MG63 (cell line): ENCODE measurements at regions not wholly inside any gene's neighbourhood (a gene's known extent, or its start where the extent isn't known, plus 50 kb on each side); places are given as distances from the start of the nearest gene placed in this dataset.

Source experiments
- DNase-seq: peaks from one replicate; pipeline ENCODE4 v3.0.0-alpha.2; 2020
- H3K27me3 ChIP-seq: fragments of 250-450 bp; sonication (Bioruptor Pico); 2 replicates; pipeline ENCODE4 v1.5.1; 2020; ENCODE audit warnings: mild to moderate bottlenecking, moderate library complexity
- H3K36me3 ChIP-seq: fragments of 250-450 bp; sonication (Bioruptor Pico); 2 replicates; pipeline ENCODE4 v1.5.1; 2020; ENCODE audit warnings: mild to moderate bottlenecking, moderate library complexity
- H3K4me3 ChIP-seq: fragments of 250-450 bp; sonication (Bioruptor Pico); 2 replicates; pipeline ENCODE4 v1.5.1; 2020; ENCODE audit warnings: mild to moderate bottlenecking, moderate library complexity
- H3K9me3 ChIP-seq: fragments of 250-450 bp; sonication (Bioruptor Pico); 2 replicates; pipeline ENCODE4 v1.5.1; 2020; ENCODE audit warnings: mild to moderate bottlenecking, moderate library complexity

- Histone ChIP-seq H3K4me3 (no peak overlapping the region), H3K36me3 (no peaks in the 10 kb centered on the region)
- no peak for DNase-seq
Measured at GRCh38 chr13:59120297-59120843, 1043.4 kb downstream of the DIAPH3 start.

GRCh38 chr13:59121507-59121906, 1042.2 kb downstream of the DIAPH3 start:
- Histone ChIP-seq H3K27me3 (peaks cover 3% of the 10 kb centered on the region; the same call in 1 of the 2 replicates), H3K4me3 (no peak overlapping the region), H3K9me3 (no peaks in the 10 kb centered on the region), H3K36me3 (no peaks in the 10 kb centered on the region)
- no peak for DNase-seq

More at GRCh38 chr13:59120297-59120843, 1043.4 kb downstream of the DIAPH3 start:
- no peaks in the 10 kb centered on the region for H3K9me3 ChIP-seq
- peaks cover 3% of the 10 kb centered on the region; the same call in 1 of the 2 replicates for H3K27me3 ChIP-seq

GRCh38 chr13:59126474-59126873, 1037.3 kb downstream of the DIAPH3 start:
- Histone ChIP-seq H3K9me3 (no peaks in the 10 kb centered on the region), H3K36me3 (no peaks in the 10 kb centered on the region), H3K4me3 (no peak overlapping the region), H3K27me3 (no peaks in the 10 kb centered on the region)
- no peak for DNase-seq

DNA sequence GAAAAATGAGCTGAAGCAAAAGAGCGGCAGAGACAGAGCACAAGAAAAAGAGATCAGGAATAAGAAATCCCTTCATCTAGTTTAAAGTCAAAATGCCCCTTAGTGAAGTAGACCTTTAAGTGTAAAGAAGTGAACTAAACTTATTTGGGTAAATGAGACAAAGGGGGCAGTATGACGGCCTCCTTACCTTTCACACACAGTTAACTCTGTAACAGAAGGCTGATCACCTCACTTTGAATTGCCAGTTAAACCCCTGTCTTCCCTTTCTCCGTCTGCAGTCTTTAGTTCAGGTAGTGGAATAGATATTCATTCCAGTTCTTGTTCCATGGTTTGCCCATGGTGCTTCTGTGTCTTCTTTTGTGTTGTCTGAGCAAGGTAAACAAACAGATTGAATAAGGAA, 1029.8 kb downstream of the DIAPH3 start:
- DNase-seq: no peak
- H3K36me3 ChIP-seq: no peaks in the 10 kb centered on the region
- H3K4me3 ChIP-seq: no peak overlapping the region
- peaks cover 2% of the 10 kb centered on the region; the same call in 1 of the 2 replicates for H3K27me3 ChIP-seq
- no peaks in the 10 kb centered on the region for H3K9me3 ChIP-seq

DNA sequence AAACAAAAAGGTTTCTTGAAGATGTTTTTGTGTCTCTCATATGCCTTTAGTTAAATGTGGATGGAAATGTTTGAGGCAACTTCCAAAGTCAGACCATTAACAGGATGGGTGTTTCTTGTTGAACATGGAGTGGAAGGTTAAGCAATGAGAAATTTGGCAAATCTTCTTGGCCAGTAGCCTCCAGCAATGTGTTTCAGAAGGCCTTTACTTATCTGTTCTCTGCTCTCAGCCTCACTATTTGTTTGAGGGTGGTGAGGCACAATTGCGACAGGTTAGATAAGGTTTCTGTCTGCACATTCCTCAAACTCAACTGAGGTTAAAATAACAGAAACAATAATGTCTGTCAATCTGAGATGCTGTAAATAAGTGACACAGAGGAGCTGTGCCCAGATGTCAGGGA, 1019.0 kb downstream of the DIAPH3 start:
- Histone ChIP-seq H3K9me3 (no peaks in the 10 kb centered on the region), H3K36me3 (no peaks in the 10 kb centered on the region), H3K27me3 (no peaks in the 10 kb centered on the region), H3K4me3 (no peak overlapping the region)
- DNase-seq: no peak

GRCh38 chr13:59145381-59145780, 1018.3 kb downstream of the DIAPH3 start:
- Histone ChIP-seq H3K4me3 (no peak overlapping the region), H3K9me3 (no peaks in the 10 kb centered on the region), H3K36me3 (no peaks in the 10 kb centered on the region), H3K27me3 (no peaks in the 10 kb centered on the region)
- DNase-seq: no peak

DNA sequence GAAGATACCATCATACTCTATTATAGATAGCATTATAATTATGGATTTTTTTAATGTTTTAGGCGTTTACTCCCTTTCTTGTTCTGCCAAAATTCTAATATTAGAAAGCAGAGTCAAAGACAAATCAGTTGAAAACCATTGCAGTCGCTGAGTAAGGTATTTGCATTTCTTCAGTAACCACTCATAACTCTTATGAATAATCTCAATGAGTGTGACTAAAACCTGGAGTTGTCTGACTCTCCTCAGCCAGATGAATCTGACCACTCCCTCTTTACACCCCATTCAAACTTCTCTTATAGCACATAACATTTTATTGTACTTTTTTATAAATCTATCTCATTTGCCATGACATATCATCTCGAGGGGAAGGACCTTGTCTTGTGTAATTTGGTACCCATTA, 1006.5 kb downstream of the DIAPH3 start:
- Histone ChIP-seq H3K36me3 (no peaks in the 10 kb centered on the region), H3K9me3 (no peaks in the 10 kb centered on the region), H3K27me3 (no peaks in the 10 kb centered on the region), H3K4me3 (no peak overlapping the region)
- no peak for DNase-seq

- DNase-seq: no peak
- Histone ChIP-seq H3K9me3 (no peaks in the 10 kb centered on the region), H3K4me3 (no peak overlapping the region), H3K36me3 (no peaks in the 10 kb centered on the region), H3K27me3 (no peaks in the 10 kb centered on the region)
Measured at GRCh38 chr13:59166174-59166573, 997.6 kb downstream of the DIAPH3 start.

GRCh38 chr13:59172076-59172475, 991.7 kb downstream of the DIAPH3 start:
- H3K4me3 ChIP-seq: no peak overlapping the region
- no peaks in the 10 kb centered on the region for H3K27me3 ChIP-seq
- no peaks in the 10 kb centered on the region for H3K36me3 ChIP-seq
- DNase-seq: no peak
- no peaks in the 10 kb centered on the region for H3K9me3 ChIP-seq

DNA sequence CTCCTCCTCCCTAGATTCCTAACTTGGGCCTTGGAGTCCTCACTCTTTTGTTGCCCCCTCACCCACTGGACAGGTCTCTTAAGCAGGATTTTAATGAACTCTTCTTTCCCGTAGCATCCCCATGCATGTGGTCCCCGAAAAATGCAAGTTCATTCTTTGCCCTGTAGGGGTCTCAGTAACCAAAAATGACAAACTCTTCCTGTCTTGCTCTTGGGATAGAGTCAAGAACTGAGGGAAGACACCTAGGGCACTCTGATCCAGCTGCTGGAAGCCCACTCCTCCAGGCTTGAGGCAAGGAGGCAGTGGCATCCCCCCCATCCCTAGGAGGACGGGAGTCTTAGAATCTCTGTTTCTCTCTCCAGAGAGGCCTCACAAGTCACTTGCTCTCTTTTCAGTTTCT, 987.0 kb downstream of the DIAPH3 start:
- H3K9me3 ChIP-seq: no peaks in the 10 kb centered on the region
- H3K27me3 ChIP-seq: no peaks in the 10 kb centered on the region
- DNase-seq: no peak
- no peaks in the 10 kb centered on the region for H3K36me3 ChIP-seq
- no peak overlapping the region for H3K4me3 ChIP-seq

DNA sequence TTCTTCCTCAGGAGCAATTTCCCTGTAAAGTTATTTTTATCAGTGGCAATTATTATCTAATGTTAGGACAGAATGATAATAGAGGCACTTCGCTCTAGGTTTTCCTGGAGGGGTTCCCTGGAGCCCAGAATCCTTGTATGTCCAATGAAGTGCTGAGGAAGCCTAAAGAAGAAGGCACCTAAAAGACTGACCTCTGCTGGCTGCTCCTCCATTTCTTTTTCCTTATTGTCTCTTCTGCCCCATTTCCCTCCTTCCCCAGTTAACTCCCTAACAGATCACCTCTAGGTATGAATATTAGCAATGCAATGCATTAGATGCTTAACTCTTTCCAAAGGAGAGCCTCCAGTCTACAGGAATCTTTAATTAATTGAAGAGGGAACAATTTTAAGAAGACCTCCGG, 985.4 kb downstream of the DIAPH3 start:
- Histone ChIP-seq H3K27me3 (no peaks in the 10 kb centered on the region), H3K9me3 (no peaks in the 10 kb centered on the region), H3K4me3 (no peak overlapping the region), H3K36me3 (no peaks in the 10 kb centered on the region)
- no peak for DNase-seq

DNA sequence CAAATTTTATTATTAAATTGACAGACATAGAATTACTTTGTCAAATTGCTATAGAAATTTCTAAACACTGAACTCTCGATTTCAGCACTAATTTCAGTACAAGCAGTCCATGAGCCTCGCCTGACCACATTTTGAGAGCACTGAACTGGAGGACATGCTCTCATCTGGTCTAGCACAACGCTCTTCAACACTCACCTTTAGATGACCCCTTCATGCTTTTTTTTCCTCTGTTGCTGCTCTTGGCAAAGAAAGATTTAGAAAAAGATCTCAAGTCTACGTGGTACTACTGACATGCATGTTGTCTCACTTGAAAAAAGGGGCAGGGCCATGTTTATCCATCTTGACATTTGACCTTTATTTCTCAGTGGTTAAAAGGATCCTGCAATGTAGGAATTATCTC, 981.5 kb downstream of the DIAPH3 start:
- no peaks in the 10 kb centered on the region for H3K36me3 ChIP-seq
- no peak for DNase-seq
- no peaks in the 10 kb centered on the region for H3K9me3 ChIP-seq
- H3K27me3 ChIP-seq: no peaks in the 10 kb centered on the region
- H3K4me3 ChIP-seq: no peak overlapping the region

GRCh38 chr13:59197397-59197796, 966.3 kb downstream of the DIAPH3 start:
- Histone ChIP-seq H3K4me3 (no peak overlapping the region), H3K9me3 (no peaks in the 10 kb centered on the region), H3K27me3 (no peaks in the 10 kb centered on the region), H3K36me3 (no peaks in the 10 kb centered on the region)
- no peak for DNase-seq

DNA sequence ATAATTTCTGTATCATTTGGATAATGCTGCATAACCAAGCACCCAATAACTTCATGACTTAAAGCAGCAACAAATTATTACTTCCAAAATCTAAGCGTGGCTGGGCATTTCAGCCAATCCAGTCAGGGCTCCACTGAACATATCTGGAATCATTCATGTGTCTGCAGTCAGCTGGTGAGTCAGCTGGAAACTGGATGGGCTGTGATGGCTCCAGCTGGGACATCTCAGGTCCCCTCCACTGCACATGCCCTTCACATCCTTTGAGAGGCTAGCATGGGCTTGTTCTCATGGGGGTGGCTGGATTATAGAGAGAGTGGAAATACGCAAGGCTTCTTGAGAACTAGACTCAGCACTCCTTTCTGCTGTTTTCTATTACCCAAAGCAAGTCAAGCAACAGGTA, 961.9 kb downstream of the DIAPH3 start:
- DNase-seq: no peak
- Histone ChIP-seq H3K36me3 (no peaks in the 10 kb centered on the region), H3K27me3 (no peaks in the 10 kb centered on the region), H3K9me3 (no peaks in the 10 kb centered on the region), H3K4me3 (no peak overlapping the region)

GRCh38 chr13:59203855-59204254, 959.9 kb downstream of the DIAPH3 start:
- Histone ChIP-seq H3K27me3 (no peaks in the 10 kb centered on the region), H3K9me3 (no peaks in the 10 kb centered on the region)
- DNase-seq: no peak

DNA sequence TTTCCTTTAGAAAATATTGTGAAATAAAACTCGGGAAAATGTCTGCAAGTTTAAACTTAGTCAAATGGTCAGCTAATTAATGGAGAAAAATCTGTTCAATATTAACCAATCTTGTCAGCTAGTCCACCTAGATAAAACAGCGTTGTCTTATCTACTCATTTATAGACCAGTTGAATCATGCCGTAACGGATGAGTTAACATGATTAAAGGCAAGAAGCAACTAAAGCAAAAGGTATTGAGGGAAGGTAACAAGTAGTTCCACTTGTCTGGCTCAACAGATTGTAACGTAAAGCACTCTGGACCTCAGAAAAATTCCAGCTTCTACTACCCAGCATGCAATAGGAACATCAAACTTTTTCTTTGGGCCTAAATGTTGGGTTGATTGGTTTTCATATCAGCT, 958.2 kb downstream of the DIAPH3 start:
- no peaks in the 10 kb centered on the region for H3K9me3 ChIP-seq

More at GRCh38 chr13:59203855-59204254, 959.9 kb downstream of the DIAPH3 start:
- Histone ChIP-seq H3K36me3 (no peaks in the 10 kb centered on the region), H3K4me3 (no peak overlapping the region)

DNA sequence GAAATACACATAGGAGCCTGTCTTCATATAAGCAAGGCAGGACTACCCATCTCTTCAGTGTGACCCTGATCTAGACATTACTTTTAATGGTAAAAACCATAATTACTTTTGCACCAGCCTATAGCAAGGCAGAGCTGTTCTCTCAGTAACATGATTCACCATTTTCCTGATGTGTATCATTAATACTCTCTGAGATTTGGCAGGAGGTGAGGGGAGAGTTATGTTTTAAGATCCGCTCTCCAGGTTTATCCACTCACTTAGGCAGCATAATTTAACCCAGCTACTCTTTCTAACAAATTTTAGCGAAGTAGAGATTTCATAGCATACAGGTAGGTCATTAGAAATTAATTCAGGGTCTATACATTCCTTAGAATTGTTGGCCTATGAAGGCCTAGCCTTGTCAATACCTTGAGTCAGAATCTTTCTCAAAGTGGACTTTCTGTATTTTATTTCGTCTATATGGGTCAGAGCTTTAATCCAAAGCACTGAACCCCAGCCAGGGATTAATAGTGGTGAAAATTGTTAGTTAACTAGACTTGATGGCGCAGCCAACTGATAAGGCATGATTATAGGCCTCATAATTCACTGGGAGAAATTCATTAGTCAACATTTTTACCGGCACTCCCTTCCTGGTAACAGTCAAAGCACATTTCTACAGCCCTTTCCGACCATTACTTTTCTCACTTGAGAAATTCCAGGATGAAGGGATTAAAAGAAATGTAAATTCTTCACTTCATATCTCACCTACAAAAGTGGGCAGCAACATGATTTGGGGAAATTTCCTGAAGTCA, 955.1 kb downstream of the DIAPH3 start:
- Histone ChIP-seq H3K36me3 (no peaks in the 10 kb centered on the region), H3K9me3 (no peaks in the 10 kb centered on the region), H3K4me3 (no peak overlapping the region), H3K27me3 (no peaks in the 10 kb centered on the region)
- DNase-seq: no peak

More for the DNA sequence above, 958.2 kb downstream of the DIAPH3 start:
- DNase-seq: no peak
- no peaks in the 10 kb centered on the region for H3K36me3 ChIP-seq
- no peaks in the 10 kb centered on the region for H3K27me3 ChIP-seq
- H3K4me3 ChIP-seq: no peak overlapping the region

GRCh38 chr13:59210543-59210942, 953.2 kb downstream of the DIAPH3 start:
- no peak for DNase-seq
- no peaks in the 10 kb centered on the region for H3K27me3 ChIP-seq
- no peak overlapping the region for H3K4me3 ChIP-seq
- H3K36me3 ChIP-seq: no peaks in the 10 kb centered on the region
- H3K9me3 ChIP-seq: no peaks in the 10 kb centered on the region
